ENCODE measurements at regions not wholly inside any gene's neighbourhood (a gene's known extent, or its start where the extent isn't known, plus 50 kb on each side); places are given as distances from the start of the nearest gene placed in this dataset.
A peak's percentile ranks its signal among the peaks of the same experiment; 100 is the strongest.

GRCh38 chr7:16167526-16167925 lies 253.8 kb downstream of the CRPPA start:
- no peak for TF ChIP-seq CTCF (IDR thresholded peaks at IDR 0.05; ENCODE audit: low read length, missing control alignments)
- DNase-seq (ENCODE audit: low read depth) = no peak
- no peak overlapping the region for H3K4me3 ChIP-seq (replicated peaks; ENCODE audit: low read depth, low read length)

- no peak for DNase-seq (ENCODE audit: low read depth)
- H3K4me3 ChIP-seq (replicated peaks; ENCODE audit: low read depth, low read length) = no peak overlapping the region
- no peak for TF ChIP-seq CTCF (IDR thresholded peaks at IDR 0.05; ENCODE audit: low read length, missing control alignments)
Measured at GRCh38 chr7:16144361-16144760, 277.0 kb downstream of the CRPPA start.

- no peak overlapping the region for H3K4me3 ChIP-seq (replicated peaks; ENCODE audit: low read depth, low read length)
- TF ChIP-seq CTCF (IDR thresholded peaks at IDR 0.05; ENCODE audit: low read length, missing control alignments) = no peak
- DNase-seq (ENCODE audit: low read depth) = no peak
Measured at GRCh38 chr7:16137944-16138343, 283.4 kb downstream of the CRPPA start.

- H3K4me3 ChIP-seq (replicated peaks; ENCODE audit: low read depth, low read length) = no peak overlapping the region
- no peak for TF ChIP-seq CTCF (IDR thresholded peaks at IDR 0.05; ENCODE audit: low read length, missing control alignments)
- no peak for DNase-seq (ENCODE audit: low read depth)
Measured at GRCh38 chr7:16136896-16137295, 284.4 kb downstream of the CRPPA start.

- no peak for TF ChIP-seq CTCF (IDR thresholded peaks at IDR 0.05; ENCODE audit: low read length, missing control alignments)
- no peak for DNase-seq (ENCODE audit: low read depth)
Measured at GRCh38 chr7:16135658-16136057, 285.7 kb downstream of the CRPPA start.

GRCh38 chr7:16130111-16131110 lies 290.9 kb downstream of the CRPPA start:
- no peak for TF ChIP-seq CTCF (IDR thresholded peaks at IDR 0.05; ENCODE audit: low read length, missing control alignments)
- no peak overlapping the region for H3K4me3 ChIP-seq (replicated peaks; ENCODE audit: low read depth, low read length)
- DNase-seq (ENCODE audit: low read depth) = peak; percentile 29

More at GRCh38 chr7:16135658-16136057, 285.7 kb downstream of the CRPPA start:
- H3K4me3 ChIP-seq (replicated peaks; ENCODE audit: low read depth, low read length) = no peak overlapping the region

Data from fibroblast of pulmonary artery (primary cell).